ENCODE measurements at regions not wholly inside any gene's neighbourhood (a gene's known extent, or its start where the extent isn't known, plus 50 kb on each side); places are given as distances from the start of the nearest gene placed in this dataset.

DNA sequence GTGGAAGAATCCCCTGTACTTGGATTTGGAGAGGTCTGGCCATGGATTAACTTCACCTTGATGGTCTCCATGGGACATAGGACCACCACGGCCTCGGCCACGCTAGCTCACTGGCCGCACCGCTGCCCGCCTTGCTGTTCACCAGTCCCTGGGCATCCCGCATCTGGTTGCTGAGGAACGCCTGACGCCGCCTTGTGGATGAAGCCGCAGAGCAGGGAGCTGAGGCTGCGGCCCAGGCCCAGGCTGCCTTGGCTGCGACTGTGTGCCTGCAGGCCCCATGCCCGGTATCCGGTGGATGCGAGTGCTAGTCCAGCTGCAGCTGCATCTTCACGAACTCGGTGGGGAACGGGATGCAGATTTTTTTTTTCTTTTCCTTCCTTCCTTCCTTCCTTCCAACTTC, 1407.1 kb downstream of the UQCRFS1 start:
- TF ChIP-seq, protein P1, sequence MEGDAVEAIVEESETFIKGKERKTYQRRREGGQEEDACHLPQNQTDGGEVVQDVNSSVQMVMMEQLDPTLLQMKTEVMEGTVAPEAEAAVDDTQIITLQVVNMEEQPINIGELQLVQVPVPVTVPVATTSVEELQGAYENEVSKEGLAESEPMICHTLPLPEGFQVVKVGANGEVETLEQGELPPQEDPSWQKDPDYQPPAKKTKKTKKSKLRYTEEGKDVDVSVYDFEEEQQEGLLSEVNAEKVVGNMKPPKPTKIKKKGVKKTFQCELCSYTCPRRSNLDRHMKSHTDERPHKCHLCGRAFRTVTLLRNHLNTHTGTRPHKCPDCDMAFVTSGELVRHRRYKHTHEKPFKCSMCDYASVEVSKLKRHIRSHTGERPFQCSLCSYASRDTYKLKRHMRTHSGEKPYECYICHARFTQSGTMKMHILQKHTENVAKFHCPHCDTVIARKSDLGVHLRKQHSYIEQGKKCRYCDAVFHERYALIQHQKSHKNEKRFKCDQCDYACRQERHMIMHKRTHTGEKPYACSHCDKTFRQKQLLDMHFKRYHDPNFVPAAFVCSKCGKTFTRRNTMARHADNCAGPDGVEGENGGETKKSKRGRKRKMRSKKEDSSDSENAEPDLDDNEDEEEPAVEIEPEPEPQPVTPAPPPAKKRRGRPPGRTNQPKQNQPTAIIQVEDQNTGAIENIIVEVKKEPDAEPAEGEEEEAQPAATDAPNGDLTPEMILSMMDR (conservative IDR thresholded peaks at IDR 0.05 in 1 of 2, IDR thresholded peaks at IDR 0.05 in 1 of 2; ENCODE audit: extremely low read depth in 1 of 2, insufficient read depth in 1 of 2, low read depth in 1 of 2, low read length in 2 of 2): no peak
- TF ChIP-seq EZH2 (IDR thresholded peaks at IDR 0.05; ENCODE audit: borderline replicate concordance, low read length): no peak

Data from mammary epithelial cell (primary cell).